Adrenal gland (tissue), 5 donors: ENCODE measurements at regions not wholly inside any gene's neighbourhood (a gene's known extent, or its start where the extent isn't known, plus 50 kb on each side); places are given as distances from the start of the nearest gene placed in this dataset.

Experiments
- POLR2A ChIP-seq, 2 donors: fragments of 450-650 bp; IDR thresholded peaks; one replicate each; pipeline ENCODE4 v1.6.1; 2017; ENCODE audit warnings: antibody characterized with exemption in 2 of 2, mild to moderate bottlenecking in 2 of 2, moderate library complexity in 1 of 2
- TF ChIP-seq, protein P1 (sequence below), 6 experiments: fragments of 450-650 bp in 4 of 6; fragments of 200-600 bp in 2 of 6; sonication (generic) in 1 of 6; IDR thresholded peaks; 1 replicate in 5 of 6; 2 replicates in 1 of 6; pipeline versions ENCODE4 v1.5.1 to v1.8.0; 2016 to 2021; ENCODE audit warnings: antibody characterized with exemption in 6 of 6, mild to moderate bottlenecking in 2 of 6, moderate library complexity in 1 of 6
- donor health status: DM: no; HTN: no; CAD: no.

DNA sequence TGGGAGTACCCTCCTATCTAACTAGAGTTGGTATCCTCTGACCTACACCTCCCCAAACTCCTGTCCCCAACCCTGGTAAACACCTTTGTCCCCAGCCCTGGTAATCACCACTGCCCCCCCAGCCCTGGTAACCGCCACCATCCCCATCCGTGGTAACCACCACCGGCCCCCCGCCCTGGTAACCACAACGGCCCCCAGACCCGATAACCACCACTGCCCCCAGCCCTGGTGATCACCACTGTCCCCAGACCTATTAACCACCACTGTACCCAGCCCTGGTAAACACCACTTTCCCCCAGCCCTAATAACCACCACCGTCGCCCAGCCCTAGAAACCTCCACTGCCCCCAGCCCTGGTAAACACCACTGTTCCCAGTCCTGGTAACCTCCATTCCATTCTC, 820.2 kb upstream of the SALL3 start:
- TF ChIP-seq POLR2A (IDR thresholded peaks at IDR 0.05) = no peak
- TF ChIP-seq, protein P1, sequence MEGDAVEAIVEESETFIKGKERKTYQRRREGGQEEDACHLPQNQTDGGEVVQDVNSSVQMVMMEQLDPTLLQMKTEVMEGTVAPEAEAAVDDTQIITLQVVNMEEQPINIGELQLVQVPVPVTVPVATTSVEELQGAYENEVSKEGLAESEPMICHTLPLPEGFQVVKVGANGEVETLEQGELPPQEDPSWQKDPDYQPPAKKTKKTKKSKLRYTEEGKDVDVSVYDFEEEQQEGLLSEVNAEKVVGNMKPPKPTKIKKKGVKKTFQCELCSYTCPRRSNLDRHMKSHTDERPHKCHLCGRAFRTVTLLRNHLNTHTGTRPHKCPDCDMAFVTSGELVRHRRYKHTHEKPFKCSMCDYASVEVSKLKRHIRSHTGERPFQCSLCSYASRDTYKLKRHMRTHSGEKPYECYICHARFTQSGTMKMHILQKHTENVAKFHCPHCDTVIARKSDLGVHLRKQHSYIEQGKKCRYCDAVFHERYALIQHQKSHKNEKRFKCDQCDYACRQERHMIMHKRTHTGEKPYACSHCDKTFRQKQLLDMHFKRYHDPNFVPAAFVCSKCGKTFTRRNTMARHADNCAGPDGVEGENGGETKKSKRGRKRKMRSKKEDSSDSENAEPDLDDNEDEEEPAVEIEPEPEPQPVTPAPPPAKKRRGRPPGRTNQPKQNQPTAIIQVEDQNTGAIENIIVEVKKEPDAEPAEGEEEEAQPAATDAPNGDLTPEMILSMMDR (IDR thresholded peaks at IDR 0.05) = no peak
